AML-193 (cell line): ENCODE measurements at regions not wholly inside any gene's neighbourhood (a gene's known extent, or its start where the extent isn't known, plus 50 kb on each side); places are given as distances from the start of the nearest gene placed in this dataset.
A peak's percentile ranks its signal among the peaks of the same experiment; 100 is the strongest.

Experiments
- DNase-seq, 2 experiments: peaks; one replicate each; lab custom pipeline; 2025; lab: John Stamatoyannopoulos, UW

DNA sequence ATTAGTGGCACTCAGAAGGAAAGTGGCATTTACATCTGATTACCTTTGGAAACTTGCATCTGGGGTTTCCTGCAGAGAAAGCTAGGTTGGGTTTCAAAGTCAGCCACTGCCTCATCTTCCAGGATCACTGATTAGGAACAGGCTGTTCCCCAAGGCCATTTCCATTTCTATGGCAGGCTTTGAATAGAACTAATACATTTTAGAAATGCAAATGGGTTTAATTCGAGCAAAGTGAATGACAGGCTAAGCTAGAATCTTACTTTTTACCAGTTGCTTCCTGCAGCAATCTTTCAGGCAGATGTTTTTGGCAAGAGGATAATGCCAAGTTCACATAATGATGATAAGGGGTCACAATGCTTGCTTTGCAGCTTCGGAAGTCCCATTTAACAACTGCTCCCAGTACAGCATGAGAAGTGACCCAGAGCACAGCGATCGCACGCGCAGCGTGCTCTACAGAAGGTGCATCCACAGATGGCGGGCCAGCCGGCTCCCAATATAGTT is 336.7 kb downstream of the LPIN1 start:
- DNase-seq = no peak

DNA sequence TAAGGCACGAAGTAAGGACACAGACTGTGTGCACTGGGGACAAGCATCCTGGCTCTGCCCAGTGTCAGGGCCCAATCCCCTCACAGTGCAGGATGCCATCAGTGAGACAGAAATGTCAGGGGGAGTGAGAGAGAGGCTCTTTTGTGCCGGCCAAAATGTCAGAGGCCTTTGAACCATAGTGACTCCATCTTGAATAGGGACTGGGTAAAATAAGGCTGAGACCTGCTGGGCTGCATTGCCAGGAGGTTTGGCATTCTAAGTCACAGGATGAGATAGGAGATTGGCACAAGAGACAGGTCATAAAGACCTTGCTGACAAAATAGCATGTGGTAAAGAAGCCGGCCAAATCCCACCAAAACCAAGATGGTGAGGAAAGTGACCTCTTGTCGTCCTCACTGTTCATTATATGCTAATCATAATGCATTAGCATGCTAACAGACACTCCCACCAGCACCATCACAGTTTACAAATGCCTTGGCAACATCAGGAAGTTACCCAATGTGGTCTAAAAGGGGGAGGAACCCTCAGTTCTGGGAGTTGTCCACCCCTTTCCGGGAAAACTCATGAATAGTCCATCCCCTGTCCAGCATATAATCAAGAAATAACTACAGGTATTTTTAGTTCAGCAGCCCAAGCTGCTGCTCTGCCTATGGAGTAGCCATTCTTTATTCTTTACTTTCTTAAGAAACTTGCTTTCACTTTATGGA is 337.4 kb downstream of the LPIN1 start:
- DNase-seq = no peak

DNA sequence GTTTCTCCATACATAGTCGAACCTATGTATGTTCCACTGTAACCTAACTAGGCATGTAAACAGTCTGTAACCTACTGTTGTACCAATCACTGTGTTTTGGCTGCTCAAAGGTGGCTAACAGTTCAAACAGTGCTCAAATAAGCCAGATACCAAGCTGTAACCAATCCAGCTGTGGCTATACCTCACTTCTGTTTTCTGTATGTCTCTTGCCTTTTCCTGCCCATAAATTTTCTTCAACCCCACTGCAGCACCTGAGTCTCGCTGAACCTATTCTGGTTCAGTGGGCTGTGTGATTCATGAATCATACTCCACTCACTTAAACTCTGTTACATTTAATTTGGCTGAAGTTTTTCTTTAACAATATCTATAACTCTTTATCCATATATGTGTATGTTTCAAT is 340.7 kb downstream of the LPIN1 start:
- no peak for DNase-seq

DNA sequence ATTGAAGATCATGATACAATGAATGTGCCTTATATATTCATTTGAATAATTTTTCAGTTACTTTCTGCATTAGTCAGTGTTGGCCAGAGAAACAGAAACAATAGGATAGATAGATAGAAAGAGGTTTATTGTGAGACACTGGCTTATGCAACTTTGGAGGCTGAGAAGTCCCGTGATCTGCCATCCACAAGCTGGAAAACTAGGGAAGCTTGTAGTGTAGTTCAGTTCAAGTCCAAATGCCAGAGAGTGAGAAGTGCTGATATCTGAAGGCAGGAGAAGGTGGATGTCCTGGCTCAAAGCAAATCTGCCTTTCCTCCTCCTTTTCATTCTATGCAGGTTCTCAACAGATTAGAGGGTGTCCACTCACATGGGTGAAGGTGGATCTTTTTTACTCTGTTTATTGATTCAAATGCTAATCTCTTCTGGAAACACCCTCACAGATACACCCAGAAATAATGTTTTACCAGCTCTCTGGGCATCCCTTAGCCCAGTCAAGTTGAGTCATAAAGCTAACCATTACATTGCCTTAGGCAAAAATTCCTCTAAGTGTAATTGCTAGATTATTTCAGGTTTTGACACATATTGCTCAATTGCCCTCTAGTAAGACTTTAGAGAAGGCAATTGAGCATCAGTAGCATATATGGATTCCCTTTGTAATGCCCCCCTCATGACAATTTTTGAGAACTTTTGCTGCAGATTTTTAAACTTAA is 341.4 kb downstream of the LPIN1 start:
- DNase-seq = peak; percentile 29 to 69

DNA sequence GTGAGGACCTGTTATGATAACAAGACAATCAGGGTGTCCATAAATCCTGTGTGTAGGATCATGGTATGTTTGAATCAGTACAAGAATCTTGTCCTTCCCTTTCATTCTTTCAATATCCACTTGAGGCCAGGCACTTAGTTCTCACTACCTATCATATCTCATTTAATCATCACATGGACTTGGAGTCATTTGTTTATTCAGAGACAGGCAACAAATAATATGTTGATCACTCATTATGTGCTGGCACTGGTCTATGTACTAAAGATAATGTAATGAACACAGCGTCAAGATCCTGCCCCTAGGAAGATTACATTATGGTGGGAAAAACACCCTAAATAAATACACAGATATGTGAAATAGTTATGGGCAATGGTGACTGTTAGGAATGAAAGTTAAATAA is 342.6 kb downstream of the LPIN1 start:
- no peak for DNase-seq

DNA sequence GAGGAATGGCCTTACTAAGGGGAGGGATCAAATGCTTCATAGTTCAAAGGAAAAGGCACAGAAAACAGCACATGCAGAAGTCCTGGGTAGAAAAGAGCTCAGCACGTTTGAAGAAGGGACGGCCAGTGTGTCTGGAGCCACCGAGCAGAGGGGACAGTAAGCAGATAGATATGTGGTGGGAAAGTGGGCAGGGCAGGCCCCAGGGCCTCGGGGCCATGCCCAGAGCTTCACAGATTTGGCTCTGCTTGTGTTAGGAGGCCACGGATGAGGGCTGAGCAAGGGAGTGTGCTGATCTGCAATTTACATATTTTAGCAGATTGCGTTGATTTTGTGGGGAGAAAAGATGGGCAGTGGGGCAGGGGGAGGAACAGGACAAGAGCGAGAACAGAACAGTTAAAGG is 343.1 kb downstream of the LPIN1 start:
- no peak for DNase-seq

DNA sequence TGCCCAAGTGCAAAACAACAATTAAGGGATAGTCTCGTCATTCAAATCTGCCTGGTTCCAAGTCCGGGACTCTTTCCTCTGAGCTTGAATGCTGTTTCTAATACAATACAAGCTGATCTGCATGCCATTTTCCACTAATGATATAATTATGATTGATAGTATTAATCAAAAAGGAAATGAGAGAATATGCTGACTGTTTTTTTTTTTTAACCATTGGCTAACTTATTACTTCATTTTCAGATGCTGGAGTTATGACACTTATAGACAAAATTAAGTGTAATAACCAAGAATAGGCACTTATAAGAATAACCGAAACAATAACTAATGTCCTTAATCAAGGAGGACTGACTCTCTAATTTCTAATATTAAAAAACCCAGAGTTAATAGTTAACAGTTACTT is 343.6 kb downstream of the LPIN1 start:
- DNase-seq = no peak

DNA sequence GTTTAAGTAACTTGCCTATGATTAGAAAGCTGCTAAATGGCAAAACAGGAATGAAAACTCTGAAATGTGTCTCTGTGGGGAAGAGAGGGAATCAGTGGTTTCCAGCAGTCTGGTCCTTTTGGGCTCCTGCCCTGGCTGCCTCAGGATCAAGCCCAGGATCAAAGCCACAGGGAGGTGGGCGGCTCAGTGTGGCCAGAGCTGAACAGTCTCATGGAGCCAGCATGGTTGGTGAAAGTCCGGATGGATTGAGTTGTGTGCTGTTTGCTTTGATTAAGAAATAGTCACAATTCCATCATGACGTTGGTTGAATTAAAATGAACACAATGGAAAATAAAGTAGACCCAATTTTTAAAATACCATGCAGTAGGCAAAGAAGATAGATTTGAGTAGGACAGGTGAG is 344.2 kb downstream of the LPIN1 start:
- no peak for DNase-seq

DNA sequence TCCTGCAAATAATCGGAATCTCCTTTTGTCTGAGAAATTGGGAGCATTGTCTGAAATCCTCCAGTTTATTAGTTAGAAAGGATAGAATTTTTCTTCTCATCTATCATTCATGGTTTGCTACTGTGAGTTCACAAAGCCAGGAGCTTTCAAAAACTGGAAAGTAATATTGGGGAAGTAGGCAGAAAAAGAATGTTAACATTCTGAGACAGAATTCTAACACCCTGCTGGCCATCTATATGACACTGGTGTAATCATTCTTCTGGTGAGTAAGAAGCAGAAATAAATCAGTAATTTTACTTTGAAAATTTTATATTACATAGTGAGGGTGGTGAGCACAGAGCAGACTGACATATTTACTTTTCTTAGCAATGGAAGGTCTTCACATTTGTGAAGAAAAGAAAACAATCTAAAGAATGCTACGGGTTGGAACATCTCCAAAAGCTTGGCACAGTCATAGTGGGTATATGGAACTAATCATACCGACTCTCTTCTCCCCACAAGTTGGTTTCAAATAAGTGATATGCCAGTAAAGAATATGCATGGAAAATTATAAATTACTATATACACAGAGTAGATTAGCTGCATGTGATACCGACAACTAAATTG is 344.9 kb downstream of the LPIN1 start:
- no peak for DNase-seq

DNA sequence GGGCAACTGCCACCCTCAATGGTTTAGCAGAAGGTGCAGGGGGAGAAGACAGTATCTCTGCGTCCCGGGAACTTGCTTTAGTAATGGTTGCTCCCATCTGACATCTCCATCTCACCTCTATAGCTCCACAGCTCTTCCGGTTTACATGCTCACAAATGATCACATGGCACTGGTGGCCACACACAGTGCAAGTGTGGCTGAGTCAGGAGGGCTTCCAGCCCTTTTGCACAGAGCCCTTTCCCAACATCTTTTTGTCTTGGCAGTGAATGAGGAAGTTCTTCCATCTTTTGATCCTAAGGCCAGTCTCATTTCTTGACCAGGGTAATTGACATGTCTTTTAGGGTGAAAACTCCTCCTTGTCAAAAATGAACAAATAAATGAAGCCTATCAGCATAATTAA is 347.7 kb downstream of the LPIN1 start:
- DNase-seq = no peak

DNA sequence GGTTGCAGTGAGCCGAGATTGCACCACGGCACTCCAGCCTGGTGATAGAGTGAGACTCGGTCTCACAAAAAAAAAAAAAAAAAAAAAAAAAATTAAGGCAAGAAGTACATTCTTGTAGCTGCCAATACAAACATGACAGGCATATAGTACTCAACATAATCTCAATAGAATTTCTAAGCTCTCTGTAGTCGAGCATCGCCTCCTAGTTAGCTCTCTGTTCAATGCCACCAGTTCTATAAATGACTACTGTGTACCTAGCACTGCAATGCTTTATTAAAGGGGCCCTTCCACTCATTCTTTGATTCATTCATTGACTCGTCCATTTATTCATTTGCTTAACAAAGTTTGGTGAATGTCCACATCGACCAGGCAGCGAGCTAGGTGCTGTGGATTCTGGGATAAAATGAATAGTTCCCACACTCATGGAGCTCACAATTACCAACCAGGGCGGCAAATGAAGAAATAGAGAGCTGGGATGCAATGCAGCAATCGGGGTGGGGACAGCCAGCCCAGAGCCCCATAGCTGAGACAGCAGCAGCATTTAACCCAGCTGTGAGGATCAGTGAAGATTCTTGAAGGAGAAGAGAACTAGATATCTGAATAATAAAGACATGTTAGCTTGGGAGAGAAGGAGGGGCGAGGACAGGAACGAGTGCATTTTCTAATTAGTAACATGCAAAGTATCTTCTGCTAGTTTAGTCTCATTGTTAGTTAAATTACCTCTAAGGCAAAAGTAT is 349.8 kb downstream of the LPIN1 start:
- DNase-seq = no peak

DNA sequence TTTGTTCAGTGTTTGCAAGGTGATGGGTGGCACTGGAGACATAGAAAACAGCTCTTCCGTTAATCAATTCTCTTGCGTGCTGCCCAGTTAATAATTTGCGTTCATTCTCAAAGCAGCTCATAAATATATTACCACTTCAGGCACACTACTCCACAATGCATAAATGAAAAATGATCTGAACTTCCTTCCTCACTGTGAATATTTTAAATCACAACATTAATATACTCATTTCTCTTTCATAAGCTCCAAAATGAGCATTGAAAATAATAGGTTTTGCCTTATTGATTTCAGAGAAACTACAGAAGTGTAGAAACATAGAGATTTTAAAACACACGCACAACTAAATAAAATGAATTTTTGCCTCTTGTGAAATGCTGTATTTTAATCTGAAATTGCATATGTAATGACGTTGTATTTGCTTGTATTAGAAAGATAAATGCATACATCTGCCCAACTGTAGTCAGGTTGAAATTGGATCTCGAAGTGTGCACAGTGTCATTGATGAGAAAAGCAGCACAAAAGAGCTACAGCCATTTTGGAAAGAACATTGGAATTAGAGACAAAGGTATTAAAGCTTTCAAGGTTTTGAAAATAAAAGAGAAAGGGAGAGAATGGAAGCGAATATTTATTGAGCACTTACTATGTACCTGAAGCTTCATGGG is 350.5 kb downstream of the LPIN1 start:
- no peak for DNase-seq

DNA sequence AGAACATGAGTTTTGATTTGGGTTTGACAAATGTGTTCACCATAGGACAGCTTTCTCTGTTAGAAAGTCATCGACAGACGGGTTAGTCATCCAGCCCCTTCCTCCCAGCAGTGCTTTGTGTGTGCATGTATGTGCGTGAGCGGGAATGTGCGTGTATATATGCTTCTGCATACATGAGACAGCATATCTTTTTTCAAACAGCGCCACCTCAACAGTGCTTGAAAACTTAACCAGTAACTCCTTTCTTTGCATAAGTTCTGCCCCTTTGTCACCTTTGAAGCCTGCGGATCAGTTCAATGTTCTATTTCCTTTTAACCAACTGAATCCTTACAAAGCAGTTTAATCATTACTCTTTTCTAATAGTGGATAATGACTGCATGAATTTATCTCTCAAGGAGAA is 351.4 kb downstream of the LPIN1 start:
- DNase-seq = no peak

DNA sequence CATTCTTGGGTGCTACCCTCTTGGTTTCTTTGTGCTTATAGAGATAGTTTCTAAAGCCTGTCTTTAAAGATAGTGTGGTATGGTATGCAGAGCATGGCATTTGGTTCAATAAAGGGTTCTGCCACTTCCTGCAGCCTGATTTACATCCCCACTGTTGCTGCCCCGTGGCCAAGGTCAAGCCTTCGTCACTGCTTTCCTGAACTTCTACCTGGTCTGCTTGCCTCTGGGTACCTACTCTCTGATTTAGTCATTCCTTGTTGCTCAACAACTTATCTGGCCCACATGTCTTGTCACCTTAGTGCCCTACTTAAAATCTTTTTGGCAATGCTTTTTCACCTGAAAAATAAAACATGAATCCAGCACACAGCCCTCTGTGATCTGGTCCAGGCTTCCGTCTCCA is 352.9 kb downstream of the LPIN1 start:
- no peak for DNase-seq

DNA sequence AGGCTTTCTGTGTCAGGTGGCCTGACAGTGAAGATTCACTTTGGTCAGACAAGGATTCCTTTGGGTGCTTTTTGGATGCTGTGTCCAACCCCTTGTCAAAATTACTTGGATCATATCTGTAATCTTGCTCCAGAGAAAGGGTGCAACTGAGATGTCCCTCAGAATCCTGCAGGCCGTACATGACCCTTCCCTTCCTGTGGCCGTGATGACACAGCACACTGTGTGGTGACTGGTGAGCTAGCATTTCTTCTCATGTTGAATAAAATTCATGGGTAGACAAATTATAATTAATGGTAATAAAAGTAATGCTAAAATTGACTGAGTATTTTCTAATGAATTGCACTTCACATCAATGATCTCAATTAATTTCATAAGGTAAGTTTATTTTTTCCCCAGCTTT is 356.2 kb downstream of the LPIN1 start:
- no peak for DNase-seq

DNA sequence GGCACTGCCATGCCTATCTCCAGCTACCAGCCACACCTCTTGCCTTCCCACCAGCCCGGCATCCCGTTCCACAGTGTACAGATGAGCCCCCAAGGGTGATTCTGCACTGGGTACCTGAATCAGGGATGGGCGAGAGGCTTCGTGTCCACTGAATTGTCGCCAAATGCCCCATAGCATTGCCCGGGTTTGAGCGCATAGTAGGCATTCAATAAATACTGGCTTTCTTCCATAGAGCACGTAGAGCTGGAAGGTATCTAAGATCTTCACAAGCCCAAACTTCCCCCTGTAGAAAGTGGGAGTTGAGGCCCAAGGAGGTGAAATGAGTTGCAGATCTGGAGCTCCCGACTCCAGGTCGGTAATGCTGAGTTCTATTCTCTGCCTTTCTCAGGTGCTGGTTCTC is 358.7 kb downstream of the LPIN1 start:
- DNase-seq = no peak

DNA sequence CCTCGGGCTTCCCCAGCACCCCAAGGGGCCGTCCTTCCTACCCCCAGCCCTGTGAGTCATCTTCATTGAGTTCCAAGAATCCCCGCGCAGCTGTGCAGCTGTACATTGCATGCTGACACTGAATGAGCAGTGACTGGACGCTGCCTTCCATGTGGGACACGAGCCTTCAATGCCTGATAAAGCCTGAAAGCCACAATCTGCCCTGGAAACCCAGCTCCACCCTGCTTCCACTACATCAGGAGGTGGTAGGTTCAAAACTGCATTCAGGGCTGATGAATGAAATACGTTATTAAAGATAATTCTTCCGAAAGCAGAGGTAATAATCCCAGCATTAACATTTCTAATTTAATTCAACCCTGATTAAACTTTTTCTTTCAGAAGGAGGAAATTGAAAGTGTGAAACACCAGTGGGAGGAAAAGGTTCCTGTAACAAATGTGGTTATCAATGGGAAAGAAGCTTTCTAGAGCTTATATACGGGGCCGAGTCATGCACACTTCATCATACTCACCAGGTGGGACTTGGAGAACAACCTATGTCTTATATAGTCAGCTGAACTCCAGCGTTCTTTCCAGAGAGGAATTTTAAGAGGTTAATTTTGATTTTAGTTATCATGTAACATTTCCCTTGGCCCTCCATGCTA is 360.1 kb downstream of the LPIN1 start:
- peak in 1 of 2 experiments; percentile 8 for DNase-seq

DNA sequence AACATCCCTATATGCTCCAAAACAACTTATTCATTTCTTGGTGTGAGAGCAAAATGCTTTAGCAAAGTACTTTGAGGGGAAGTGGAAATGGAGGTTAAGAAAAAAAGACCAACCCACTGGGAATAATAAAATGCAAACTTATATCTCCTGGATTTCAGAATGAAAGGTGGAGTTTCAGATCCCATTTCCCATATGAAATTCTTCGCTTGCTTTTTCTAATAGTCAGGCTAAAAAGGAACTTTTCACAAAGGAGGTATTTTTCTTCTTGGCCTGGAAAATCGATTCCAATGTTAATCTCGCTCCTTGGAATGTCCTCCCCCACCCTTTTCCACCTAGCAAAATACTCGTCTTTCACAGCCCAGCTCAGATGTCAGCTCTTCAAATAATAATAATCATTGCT is 360.9 kb downstream of the LPIN1 start:
- no peak for DNase-seq

DNA sequence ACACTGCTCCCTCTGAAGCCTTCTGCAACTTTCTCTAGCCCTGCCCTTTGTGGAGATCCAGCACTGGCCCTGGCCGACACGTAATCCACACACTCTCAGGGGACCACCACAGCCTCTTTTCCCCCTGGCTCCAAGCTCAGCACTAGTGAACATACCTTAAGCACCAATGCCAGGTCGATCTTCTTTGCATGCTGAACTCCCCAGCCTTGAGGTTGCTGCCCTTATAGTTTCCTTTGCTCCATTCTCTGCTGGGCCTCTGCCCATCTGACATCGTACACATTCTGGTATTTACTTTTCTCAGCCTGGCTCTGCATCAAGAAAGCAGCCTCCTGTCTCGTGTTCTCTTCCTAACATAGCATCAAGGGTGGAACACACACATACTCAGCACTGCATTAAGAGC is 361.5 kb downstream of the LPIN1 start:
- DNase-seq = no peak

DNA sequence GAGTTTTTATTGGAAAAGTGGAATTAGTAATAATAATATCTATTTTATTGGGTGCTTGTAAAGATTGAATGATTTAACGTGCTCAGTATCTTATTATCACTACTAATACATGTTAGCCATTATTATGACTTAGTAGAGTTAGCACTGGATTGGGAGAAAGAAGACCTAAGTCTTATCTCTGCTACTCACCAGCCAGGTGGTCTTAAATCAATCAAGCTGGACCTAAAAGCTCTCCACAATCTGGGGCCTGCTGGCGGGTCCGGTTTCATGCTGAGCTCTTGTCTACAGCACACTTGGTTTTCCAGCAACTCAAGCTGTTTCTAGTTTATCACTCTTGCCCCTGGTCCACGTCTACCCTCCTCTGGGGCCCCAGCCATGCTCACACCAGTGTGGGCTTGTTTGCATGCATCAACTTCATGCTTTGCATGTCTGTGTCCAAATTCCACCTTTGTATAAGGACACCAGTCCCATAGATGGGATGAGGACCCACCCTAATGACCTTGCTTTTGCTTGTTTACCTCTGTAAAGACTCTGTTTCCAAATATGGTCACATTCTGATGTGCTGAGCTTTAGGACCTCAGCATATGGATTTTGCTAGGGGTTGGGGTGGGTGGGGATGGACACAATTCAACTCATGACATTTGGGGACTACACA is 363.1 kb downstream of the LPIN1 start:
- DNase-seq = no peak

DNA sequence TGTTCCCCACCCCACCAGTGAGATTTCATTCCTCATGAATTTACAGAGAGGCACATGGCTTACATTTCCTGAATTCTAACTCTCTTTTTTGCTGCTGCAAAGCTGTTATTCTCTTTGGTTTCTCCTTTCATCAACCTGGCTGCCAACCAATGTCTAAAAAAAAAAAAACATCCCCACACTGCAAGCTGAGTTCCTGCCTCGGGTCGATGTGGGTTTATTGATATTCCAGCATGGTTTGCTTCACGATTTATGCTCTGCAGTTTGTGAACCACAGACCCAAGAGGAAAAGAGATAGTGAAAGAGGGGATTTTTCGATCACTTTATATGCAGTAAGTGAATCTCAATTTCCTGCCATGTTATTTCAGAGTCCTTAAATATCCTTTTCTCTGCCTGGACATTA is 363.6 kb downstream of the LPIN1 start:
- DNase-seq = no peak
